ENCODE measurements at regions not wholly inside any gene's neighbourhood (a gene's known extent, or its start where the extent isn't known, plus 50 kb on each side); places are given as distances from the start of the nearest gene placed in this dataset.

DNA sequence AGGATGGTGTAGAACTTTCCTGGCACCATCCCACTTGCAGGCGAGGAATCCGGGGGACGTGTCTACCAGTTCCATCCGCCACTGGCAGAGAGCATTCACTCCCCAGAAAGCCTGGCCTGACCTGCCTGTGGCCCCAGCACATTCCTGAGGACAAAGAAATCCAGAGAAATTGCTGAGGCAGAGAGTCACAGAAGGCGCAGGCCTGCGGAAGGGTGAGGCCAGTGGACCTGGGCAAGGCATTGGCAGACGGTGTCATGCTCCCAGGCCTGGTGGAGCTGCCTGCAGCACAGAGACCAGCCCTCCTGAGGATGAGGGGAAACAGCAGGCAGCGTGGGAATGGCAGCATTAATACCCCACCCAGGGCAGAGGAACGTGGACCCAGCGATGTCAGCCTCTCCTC, 81.2 kb upstream of the F3 start:
- no peak overlapping the region for H3K4me3 ChIP-seq (ENCODE audit: low read depth, low read length)
- DNase-seq (ENCODE audit: low read depth), result no peak
- TF ChIP-seq, protein P1, sequence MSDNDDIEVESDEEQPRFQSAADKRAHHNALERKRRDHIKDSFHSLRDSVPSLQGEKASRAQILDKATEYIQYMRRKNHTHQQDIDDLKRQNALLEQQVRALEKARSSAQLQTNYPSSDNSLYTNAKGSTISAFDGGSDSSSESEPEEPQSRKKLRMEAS (IDR thresholded peaks at IDR 0.05; ENCODE audit: low read depth, low read length), result no peak
- TF ChIP-seq POLR2A (IDR thresholded peaks at IDR 0.05; ENCODE audit: extremely low read depth, insufficient read length) (no peak), MYC (IDR thresholded peaks at IDR 0.05; ENCODE audit: low read depth, low read length) (no peak)
- TF ChIP-seq, protein P2, sequence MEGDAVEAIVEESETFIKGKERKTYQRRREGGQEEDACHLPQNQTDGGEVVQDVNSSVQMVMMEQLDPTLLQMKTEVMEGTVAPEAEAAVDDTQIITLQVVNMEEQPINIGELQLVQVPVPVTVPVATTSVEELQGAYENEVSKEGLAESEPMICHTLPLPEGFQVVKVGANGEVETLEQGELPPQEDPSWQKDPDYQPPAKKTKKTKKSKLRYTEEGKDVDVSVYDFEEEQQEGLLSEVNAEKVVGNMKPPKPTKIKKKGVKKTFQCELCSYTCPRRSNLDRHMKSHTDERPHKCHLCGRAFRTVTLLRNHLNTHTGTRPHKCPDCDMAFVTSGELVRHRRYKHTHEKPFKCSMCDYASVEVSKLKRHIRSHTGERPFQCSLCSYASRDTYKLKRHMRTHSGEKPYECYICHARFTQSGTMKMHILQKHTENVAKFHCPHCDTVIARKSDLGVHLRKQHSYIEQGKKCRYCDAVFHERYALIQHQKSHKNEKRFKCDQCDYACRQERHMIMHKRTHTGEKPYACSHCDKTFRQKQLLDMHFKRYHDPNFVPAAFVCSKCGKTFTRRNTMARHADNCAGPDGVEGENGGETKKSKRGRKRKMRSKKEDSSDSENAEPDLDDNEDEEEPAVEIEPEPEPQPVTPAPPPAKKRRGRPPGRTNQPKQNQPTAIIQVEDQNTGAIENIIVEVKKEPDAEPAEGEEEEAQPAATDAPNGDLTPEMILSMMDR (IDR thresholded peaks at IDR 0.05; ENCODE audit: low read depth, low read length), result no peak

DNA sequence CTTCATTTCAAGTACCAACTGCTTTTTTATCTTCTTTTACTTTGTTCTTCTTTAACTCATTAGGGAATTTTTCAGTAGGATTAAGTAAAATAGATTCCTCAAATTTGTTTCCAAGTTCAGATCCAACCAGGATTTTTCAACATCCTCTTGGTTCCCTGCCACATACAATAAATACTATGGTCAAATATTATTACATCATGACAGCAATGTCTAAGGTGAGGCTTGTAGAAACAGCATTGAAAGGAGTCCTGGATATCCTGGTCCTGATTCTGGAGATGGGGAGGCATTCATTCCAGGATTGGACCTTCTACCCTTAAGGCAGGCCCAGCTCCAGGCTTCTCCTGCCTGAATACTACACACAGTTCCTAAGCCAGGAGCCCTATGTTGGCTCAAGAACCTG, 80.2 kb upstream of the F3 start:
- no peak overlapping the region for H3K4me3 ChIP-seq (ENCODE audit: low read depth, low read length)
- TF ChIP-seq POLR2A (IDR thresholded peaks at IDR 0.05; ENCODE audit: extremely low read depth, insufficient read length), result no peak
- TF ChIP-seq, protein P1 (IDR thresholded peaks at IDR 0.05; ENCODE audit: low read depth, low read length), result no peak
- TF ChIP-seq, protein P2 (IDR thresholded peaks at IDR 0.05; ENCODE audit: low read depth, low read length), result no peak
- TF ChIP-seq MYC (IDR thresholded peaks at IDR 0.05; ENCODE audit: low read depth, low read length), result no peak

DNA sequence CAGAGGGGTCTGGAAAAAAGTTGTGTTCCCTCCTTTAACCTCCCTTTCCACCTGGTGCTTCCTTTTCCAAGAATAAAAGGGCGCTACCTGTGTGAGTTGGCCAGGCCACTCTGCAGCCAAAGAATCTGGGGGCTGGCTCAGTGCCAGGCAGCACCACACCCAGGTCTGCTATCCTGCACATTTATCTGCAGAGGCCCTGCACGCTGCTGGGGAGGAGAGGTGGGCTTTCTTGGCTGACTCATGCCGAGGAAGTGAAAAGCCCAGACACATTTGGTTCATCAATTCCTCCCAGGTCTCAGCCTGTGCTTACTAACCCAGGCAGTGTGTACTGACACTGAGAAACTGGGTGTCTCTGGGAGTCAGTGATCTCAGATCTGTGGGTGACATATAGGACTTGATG, 79.8 kb upstream of the F3 start:
- peak; percentile 67 for DNase-seq (ENCODE audit: low read depth)
- no peak overlapping the region for H3K4me3 ChIP-seq (ENCODE audit: low read depth, low read length)
- TF ChIP-seq MYC (IDR thresholded peaks at IDR 0.05; ENCODE audit: low read depth, low read length), result no peak
- TF ChIP-seq POLR2A (IDR thresholded peaks at IDR 0.05; ENCODE audit: extremely low read depth, insufficient read length), result no peak
- TF ChIP-seq, protein P1 (IDR thresholded peaks at IDR 0.05; ENCODE audit: low read depth, low read length), result no peak
- TF ChIP-seq, protein P2 (IDR thresholded peaks at IDR 0.05; ENCODE audit: low read depth, low read length), result no peak

More for the DNA sequence above, 80.2 kb upstream of the F3 start:
- DNase-seq (ENCODE audit: low read depth), result no peak

DNA sequence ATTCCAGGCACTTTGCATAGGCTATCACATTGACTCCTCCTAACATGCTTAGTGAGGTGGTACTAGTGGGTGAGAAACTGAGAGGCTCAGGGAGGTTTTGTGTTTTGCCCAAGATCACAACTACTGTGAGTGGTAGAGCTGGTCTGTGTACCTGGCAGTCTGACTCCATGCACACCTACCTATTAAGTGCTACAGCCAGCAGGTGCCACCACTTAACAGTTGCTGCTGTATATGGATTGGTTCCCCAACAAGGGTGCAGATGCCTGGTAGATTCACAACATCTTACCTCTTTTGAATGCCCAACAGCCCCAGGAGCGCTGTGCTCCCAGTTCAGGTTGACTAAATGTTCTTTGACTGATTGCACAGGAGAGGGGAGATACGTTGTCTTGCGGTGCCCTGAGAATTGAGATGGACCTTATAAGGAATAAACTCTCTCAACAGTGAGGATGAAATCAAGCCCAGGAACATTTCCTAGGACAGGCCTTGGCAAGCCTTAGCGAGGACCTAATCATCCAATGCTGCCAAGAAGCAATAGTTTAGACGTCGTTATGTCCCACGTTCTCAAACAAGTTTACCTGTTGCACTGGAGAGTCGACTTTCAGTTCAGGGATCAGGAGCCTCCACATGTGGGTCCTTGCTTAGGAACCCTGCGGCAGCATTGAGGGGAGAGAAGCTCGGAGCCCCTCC, 78.9 kb upstream of the F3 start:
- DNase-seq (ENCODE audit: low read depth), result no peak
- TF ChIP-seq, protein P1 (IDR thresholded peaks at IDR 0.05; ENCODE audit: low read depth, low read length), result no peak
- no peak for TF ChIP-seq MYC (IDR thresholded peaks at IDR 0.05; ENCODE audit: low read depth, low read length)
- no peak for TF ChIP-seq POLR2A (IDR thresholded peaks at IDR 0.05; ENCODE audit: extremely low read depth, insufficient read length)
- TF ChIP-seq, protein P2 (IDR thresholded peaks at IDR 0.05; ENCODE audit: low read depth, low read length), result no peak
- no peak overlapping the region for H3K4me3 ChIP-seq (ENCODE audit: low read depth, low read length)

DNA sequence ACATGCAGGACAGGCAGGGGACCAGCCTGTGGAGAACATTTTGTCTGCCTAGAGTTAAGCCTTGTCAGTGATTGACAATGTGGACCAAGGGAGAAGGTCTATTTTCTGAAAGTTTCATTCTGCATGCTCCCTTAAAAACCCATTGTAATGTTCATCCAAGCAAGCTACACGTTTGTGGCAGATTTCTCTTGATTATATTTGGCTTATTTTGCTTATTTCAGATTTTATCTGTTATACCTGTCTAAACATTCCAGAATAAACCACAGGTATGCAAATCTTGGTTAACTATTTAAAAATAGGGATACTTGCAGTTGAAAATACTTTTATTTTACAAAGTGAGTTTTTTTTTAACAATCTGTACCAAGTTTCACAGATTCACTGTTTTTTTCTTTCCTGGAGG, 78.2 kb upstream of the F3 start:
- DNase-seq (ENCODE audit: low read depth), result no peak
- H3K4me3 ChIP-seq (ENCODE audit: low read depth, low read length), result no peak overlapping the region
- TF ChIP-seq, protein P2 (IDR thresholded peaks at IDR 0.05; ENCODE audit: low read depth, low read length), result no peak
- TF ChIP-seq MYC (IDR thresholded peaks at IDR 0.05; ENCODE audit: low read depth, low read length) (no peak), POLR2A (IDR thresholded peaks at IDR 0.05; ENCODE audit: extremely low read depth, insufficient read length) (no peak)
- TF ChIP-seq, protein P1 (IDR thresholded peaks at IDR 0.05; ENCODE audit: low read depth, low read length), result no peak

All from NB4 (cell line).